ENCODE measurements at regions not wholly inside any gene's neighbourhood (a gene's known extent, or its start where the extent isn't known, plus 50 kb on each side); places are given as distances from the start of the nearest gene placed in this dataset.

DNA sequence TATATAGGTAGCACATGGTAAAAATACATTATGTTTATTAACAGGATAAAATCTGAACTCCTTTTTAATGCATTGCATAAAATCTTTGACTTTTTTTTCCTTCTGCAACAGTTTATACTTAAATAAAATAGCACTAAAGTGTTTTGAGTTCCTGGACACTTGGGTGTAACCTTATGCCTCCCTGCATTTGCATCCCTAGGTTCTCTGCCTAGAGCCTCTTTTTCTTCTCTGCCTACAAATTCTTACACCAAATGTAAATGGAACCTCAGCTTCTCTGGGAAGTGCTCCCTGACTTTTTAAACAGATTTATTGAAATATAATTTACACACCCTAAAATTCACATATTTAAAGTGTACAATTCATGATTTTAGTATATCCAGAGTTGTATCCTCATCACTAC lies 1017.6 kb downstream of the CNTNAP5 start:
- Histone ChIP-seq H3K9ac (ENCODE audit: insufficient read depth, low read length) (no peak overlapping the region), H3K27ac (ENCODE audit: insufficient read depth, low read length) (no peak overlapping the region), H3K36me3 (ENCODE audit: control insufficient read depth, insufficient read depth, low read length) (no peaks in the 10 kb centered on the region), H3K79me2 (ENCODE audit: control insufficient read depth, insufficient read depth, low read length) (no peaks in the 10 kb centered on the region), H3K9me3 (ENCODE audit: control insufficient read depth, insufficient read depth, low read depth, low read length) (no peaks in the 10 kb centered on the region), H2AFZ (ENCODE audit: low read length) (no peak overlapping the region), H3K27me3 (ENCODE audit: control insufficient read depth, insufficient read depth, low read length) (no peaks in the 10 kb centered on the region), H4K20me1 (ENCODE audit: control insufficient read depth, extremely low read depth, insufficient read depth, low read length) (no peaks in the 10 kb centered on the region), H3K4me1 (ENCODE audit: control insufficient read depth, extremely low read depth, insufficient read depth, low read length) (no peaks in the 10 kb centered on the region), H3K4me3 (replicated peaks in 1 of 4; ENCODE audit: control extremely low read depth in 1 of 4, insufficient read depth in 1 of 4, low read depth in 3 of 4, low read length in 4 of 4) (no peak overlapping the region), H3K4me2 (ENCODE audit: extremely low read depth, insufficient read depth, low read length) (no peak overlapping the region)
- no peak for DNase-seq (ENCODE audit: low read depth in 2 of 2)
- no peak for TF ChIP-seq EZH2 (IDR thresholded peaks at IDR 0.05; ENCODE audit: low read length, missing control alignments)
- TF ChIP-seq, protein P1, sequence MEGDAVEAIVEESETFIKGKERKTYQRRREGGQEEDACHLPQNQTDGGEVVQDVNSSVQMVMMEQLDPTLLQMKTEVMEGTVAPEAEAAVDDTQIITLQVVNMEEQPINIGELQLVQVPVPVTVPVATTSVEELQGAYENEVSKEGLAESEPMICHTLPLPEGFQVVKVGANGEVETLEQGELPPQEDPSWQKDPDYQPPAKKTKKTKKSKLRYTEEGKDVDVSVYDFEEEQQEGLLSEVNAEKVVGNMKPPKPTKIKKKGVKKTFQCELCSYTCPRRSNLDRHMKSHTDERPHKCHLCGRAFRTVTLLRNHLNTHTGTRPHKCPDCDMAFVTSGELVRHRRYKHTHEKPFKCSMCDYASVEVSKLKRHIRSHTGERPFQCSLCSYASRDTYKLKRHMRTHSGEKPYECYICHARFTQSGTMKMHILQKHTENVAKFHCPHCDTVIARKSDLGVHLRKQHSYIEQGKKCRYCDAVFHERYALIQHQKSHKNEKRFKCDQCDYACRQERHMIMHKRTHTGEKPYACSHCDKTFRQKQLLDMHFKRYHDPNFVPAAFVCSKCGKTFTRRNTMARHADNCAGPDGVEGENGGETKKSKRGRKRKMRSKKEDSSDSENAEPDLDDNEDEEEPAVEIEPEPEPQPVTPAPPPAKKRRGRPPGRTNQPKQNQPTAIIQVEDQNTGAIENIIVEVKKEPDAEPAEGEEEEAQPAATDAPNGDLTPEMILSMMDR (conservative IDR thresholded peaks at IDR 0.05 in 1 of 2, IDR thresholded peaks at IDR 0.05 in 1 of 2; ENCODE audit: low read depth in 1 of 2, low read length in 2 of 2), result no peak

DNA sequence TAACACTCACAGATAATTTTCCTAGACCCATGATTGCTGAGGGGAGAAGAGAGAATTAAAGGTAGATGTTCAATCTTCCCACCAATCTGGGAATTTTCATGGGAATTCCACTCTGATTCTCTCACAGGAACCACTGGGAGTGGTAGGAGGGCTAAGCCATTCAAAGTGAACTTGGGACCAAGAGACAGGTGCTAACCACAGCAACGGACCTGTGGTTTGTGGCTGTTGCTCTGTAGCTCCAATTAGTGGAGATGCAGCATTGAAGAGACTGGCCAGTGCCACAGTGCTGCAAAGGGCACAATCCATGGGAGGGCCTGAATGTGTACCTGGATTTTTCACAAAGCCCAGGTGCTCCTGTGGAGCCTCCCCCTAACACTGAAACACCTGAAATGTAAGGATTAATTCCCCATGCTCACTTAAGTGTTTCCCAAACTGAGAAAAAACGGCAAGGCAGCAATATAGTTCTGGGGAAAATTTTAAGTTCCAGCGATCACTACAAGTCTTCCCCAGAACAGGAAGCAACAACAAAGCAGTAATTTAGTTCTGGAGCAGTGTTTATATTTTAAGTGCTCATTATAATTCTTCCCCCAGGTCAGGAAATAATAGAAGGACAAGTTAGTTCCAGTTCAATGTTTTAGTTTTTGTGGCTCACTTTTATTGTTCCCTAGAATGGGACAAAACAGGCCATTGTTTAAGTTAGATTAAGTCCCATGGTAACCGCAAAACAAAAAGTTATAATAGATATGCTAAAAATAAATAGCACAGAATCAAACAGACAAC lies 1045.8 kb downstream of the CNTNAP5 start:
- H3K27me3 ChIP-seq (ENCODE audit: control insufficient read depth, insufficient read depth, low read length), result no peaks in the 10 kb centered on the region
- H2AFZ ChIP-seq (ENCODE audit: low read length), result no peak overlapping the region
- H3K4me3 ChIP-seq (replicated peaks in 1 of 4; ENCODE audit: control extremely low read depth in 1 of 4, insufficient read depth in 1 of 4, low read depth in 3 of 4, low read length in 4 of 4), result no peak overlapping the region
- H3K4me2 ChIP-seq (ENCODE audit: extremely low read depth, insufficient read depth, low read length), result no peak overlapping the region
- TF ChIP-seq EZH2 (IDR thresholded peaks at IDR 0.05; ENCODE audit: low read length, missing control alignments), result no peak
- TF ChIP-seq, protein P1 (conservative IDR thresholded peaks at IDR 0.05 in 1 of 2, IDR thresholded peaks at IDR 0.05 in 1 of 2; ENCODE audit: low read depth in 1 of 2, low read length in 2 of 2), result no peak
- H3K79me2 ChIP-seq (ENCODE audit: control insufficient read depth, insufficient read depth, low read length), result no peaks in the 10 kb centered on the region
- no peak overlapping the region for H3K9ac ChIP-seq (ENCODE audit: insufficient read depth, low read length)
- no peaks in the 10 kb centered on the region for H3K36me3 ChIP-seq (ENCODE audit: control insufficient read depth, insufficient read depth, low read length)
- no peaks in the 10 kb centered on the region for H3K9me3 ChIP-seq (ENCODE audit: control insufficient read depth, insufficient read depth, low read depth, low read length)
- H3K27ac ChIP-seq (ENCODE audit: insufficient read depth, low read length), result no peak overlapping the region
- no peaks in the 10 kb centered on the region for H4K20me1 ChIP-seq (ENCODE audit: control insufficient read depth, extremely low read depth, insufficient read depth, low read length)
- H3K4me1 ChIP-seq (ENCODE audit: control insufficient read depth, extremely low read depth, insufficient read depth, low read length), result no peaks in the 10 kb centered on the region
- DNase-seq (ENCODE audit: low read depth in 2 of 2), result no peak

DNA sequence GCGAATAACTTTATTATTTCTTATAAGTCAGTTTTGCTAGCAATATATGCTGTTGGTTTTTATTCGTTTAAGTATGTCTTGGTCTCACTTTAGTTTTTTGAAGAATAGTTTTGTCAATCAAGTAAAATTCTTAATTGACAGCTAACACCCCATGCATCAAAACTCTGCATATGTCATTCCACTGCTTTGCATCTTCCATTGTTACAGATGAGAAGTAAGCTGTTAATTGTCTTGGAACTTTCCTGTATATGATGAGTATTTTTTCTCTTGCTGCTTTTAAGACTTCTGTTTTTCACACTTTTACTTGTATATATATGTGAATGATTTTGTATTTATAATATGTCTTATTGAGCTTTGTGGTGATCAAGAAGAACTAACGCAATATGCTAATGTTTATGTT lies 1048.4 kb downstream of the CNTNAP5 start:
- Histone ChIP-seq H3K9ac (ENCODE audit: insufficient read depth, low read length) (no peak overlapping the region), H4K20me1 (ENCODE audit: control insufficient read depth, extremely low read depth, insufficient read depth, low read length) (no peaks in the 10 kb centered on the region), H3K27me3 (ENCODE audit: control insufficient read depth, insufficient read depth, low read length) (no peaks in the 10 kb centered on the region), H3K79me2 (ENCODE audit: control insufficient read depth, insufficient read depth, low read length) (no peaks in the 10 kb centered on the region), H3K4me3 (replicated peaks in 1 of 4; ENCODE audit: control extremely low read depth in 1 of 4, insufficient read depth in 1 of 4, low read depth in 3 of 4, low read length in 4 of 4) (no peak overlapping the region), H3K9me3 (ENCODE audit: control insufficient read depth, insufficient read depth, low read depth, low read length) (no peaks in the 10 kb centered on the region), H3K27ac (ENCODE audit: insufficient read depth, low read length) (no peak overlapping the region), H2AFZ (ENCODE audit: low read length) (no peak overlapping the region), H3K4me2 (ENCODE audit: extremely low read depth, insufficient read depth, low read length) (no peak overlapping the region), H3K4me1 (ENCODE audit: control insufficient read depth, extremely low read depth, insufficient read depth, low read length) (no peaks in the 10 kb centered on the region), H3K36me3 (ENCODE audit: control insufficient read depth, insufficient read depth, low read length) (no peaks in the 10 kb centered on the region)
- TF ChIP-seq, protein P1 (conservative IDR thresholded peaks at IDR 0.05 in 1 of 2, IDR thresholded peaks at IDR 0.05 in 1 of 2; ENCODE audit: low read depth in 1 of 2, low read length in 2 of 2), result no peak
- no peak for TF ChIP-seq EZH2 (IDR thresholded peaks at IDR 0.05; ENCODE audit: low read length, missing control alignments)
- DNase-seq (ENCODE audit: low read depth in 2 of 2), result no peak

Measured in fibroblast of lung (primary cell).